Stimulated activated CD8-positive, alpha-beta memory T cell treated with anti-CD3 and anti-CD28 coated beads, Interleukin-7, amount 100 ng/mL, for 4 hours (primary cell): ENCODE measurements at regions not wholly inside any gene's neighbourhood (a gene's known extent, or its start where the extent isn't known, plus 50 kb on each side); places are given as distances from the start of the nearest gene placed in this dataset.

Experiments used
- DNase-seq, 2 donors: peaks; one replicate each; pipeline ENCODE4 v3.0.0-alpha.2; 2020; ENCODE audit warnings: low read depth in 2 of 2

- DNase-seq, result peak in 1 of 2 donors; percentile 26
These were observed 67.3 kb upstream of the AKT3 start for GRCh38 chr1:243917177-243917862.

GRCh38 chr1:243916160-243916559 is 66.1 kb upstream of the AKT3 start:
- DNase-seq, result no peak

- DNase-seq, result no peak
These were observed 62.3 kb upstream of the AKT3 start for GRCh38 chr1:243912347-243912746.

- no peak for DNase-seq
These were observed 60.6 kb upstream of the AKT3 start for GRCh38 chr1:243910607-243911006.

GRCh38 chr1:243903895-243904294 is 53.9 kb upstream of the AKT3 start:
- DNase-seq, result no peak

GRCh38 chr1:243903041-243903440 is 53.0 kb upstream of the AKT3 start:
- no peak for DNase-seq

- DNase-seq, result no peak
These were observed 52.1 kb upstream of the AKT3 start for GRCh38 chr1:243902100-243902499.
